CD14-positive monocyte (primary cell): ENCODE measurements at regions not wholly inside any gene's neighbourhood (a gene's known extent, or its start where the extent isn't known, plus 50 kb on each side); places are given as distances from the start of the nearest gene placed in this dataset.

Source experiments
- DNase-seq, 3 donors: peaks; one replicate each; pipeline ENCODE4 v3.0.0-alpha.2; 2011 to 2022
- H2AFZ ChIP-seq: 2 replicates; pipeline ENCODE4 v1.6.0; 2012; ENCODE audit warnings: mild to moderate bottlenecking, low read depth, low read length, inconsistent platforms; ENCODE audit not compliant: insufficient read depth, poor library complexity, severe bottlenecking
- H3K27ac ChIP-seq, 2 donors: 1 replicate in 1 of 2; 2 replicates in 1 of 2; pipeline ENCODE4 v1.5.1; 2012 to 2013; ENCODE audit warnings: low read length in 2 of 2, control low read depth in 1 of 2, inconsistent platforms in 1 of 2, low read depth in 1 of 2, mild to moderate bottlenecking in 1 of 2
- H3K27me3 ChIP-seq, 2 donors: one replicate each; pipeline versions ENCODE4 v1.6.0 to v1.6.1; 2011 to 2013; ENCODE audit warnings: low read length in 2 of 2; ENCODE audit not compliant: control insufficient read depth in 2 of 2, insufficient read depth in 2 of 2
- H3K36me3 ChIP-seq, 2 donors: replicated peaks in 1 of 2; 1 replicate in 1 of 2; 2 replicates in 1 of 2; pipeline versions ENCODE4 v1.5.1 to v1.6.1; 2012 to 2013; ENCODE audit warnings: low read length in 2 of 2, control low read depth in 1 of 2, inconsistent platforms in 1 of 2, mild to moderate bottlenecking in 1 of 2; ENCODE audit not compliant: insufficient read depth in 2 of 2, control insufficient read depth in 1 of 2
- H3K4me1 ChIP-seq, 2 donors: 1 replicate in 1 of 2; 2 replicates in 1 of 2; pipeline versions ENCODE4 v1.5.1 to v1.6.1; 2012 to 2013; ENCODE audit warnings: low read length in 2 of 2, control low read depth in 1 of 2, inconsistent platforms in 1 of 2, mild to moderate bottlenecking in 1 of 2, moderate library complexity in 1 of 2; ENCODE audit not compliant: insufficient read depth in 2 of 2, control insufficient read depth in 1 of 2
- H3K4me2 ChIP-seq: replicated peaks from 2 replicates; pipeline ENCODE3; 2012; ENCODE audit warnings: low read length, moderate library complexity, mild to moderate bottlenecking; ENCODE audit not compliant: poor library complexity, severe bottlenecking; ENCODE audit errors: extremely low read depth
- H3K4me3 ChIP-seq, 3 experiments: fragments of 200-600 bp in 1 of 3; sonication (generic) in 1 of 3; replicated peaks in 1 of 3; 1 replicate in 2 of 3; 2 replicates in 1 of 3; pipeline ENCODE4 v1.5.1; 2011 to 2013; ENCODE audit warnings: low read length in 3 of 3, mild to moderate bottlenecking in 3 of 3, control low read depth in 2 of 3, low read depth in 2 of 3, inconsistent platforms in 1 of 3, moderate library complexity in 1 of 3
- H3K79me2 ChIP-seq: 2 replicates; pipeline ENCODE4 v1.6.0; 2012; ENCODE audit warnings: mild to moderate bottlenecking, control low read depth, inconsistent platforms, low read length, moderate library complexity; ENCODE audit not compliant: insufficient read depth
- H3K9ac ChIP-seq: 2 replicates; pipeline ENCODE4 v1.6.0; 2017; ENCODE audit warnings: low read length, mild to moderate bottlenecking; ENCODE audit not compliant: insufficient read depth, poor library complexity, severe bottlenecking
- H3K9me3 ChIP-seq, 2 donors: replicated peaks in 1 of 2; 1 replicate in 1 of 2; 2 replicates in 1 of 2; pipeline versions ENCODE4 v1.5.1 to v1.6.1; 2012 to 2013; ENCODE audit warnings: low read length in 2 of 2, control low read depth in 1 of 2; ENCODE audit not compliant: control insufficient read depth in 1 of 2, insufficient read depth in 1 of 2
- H4K20me1 ChIP-seq: 2 replicates; pipeline ENCODE4 v1.6.0; 2012; ENCODE audit warnings: mild to moderate bottlenecking, low read length, control low read depth, moderate library complexity; ENCODE audit not compliant: insufficient read depth
- H3K27ac Mint-ChIP-seq, 7 donors: one replicate each; pipeline ENCODE4 v1.8.0; 2020; ENCODE audit warnings: mild to moderate bottlenecking in 7 of 7, mixed read lengths in 7 of 7, moderate library complexity in 6 of 7, inconsistent platforms in 2 of 7
- H3K27me3 Mint-ChIP-seq, 3 donors: one replicate each; pipeline ENCODE4 v1.8.0; 2021 to 2022; ENCODE audit warnings: low read depth in 3 of 3, mild to moderate bottlenecking in 3 of 3, mixed read lengths in 3 of 3, moderate library complexity in 3 of 3, inconsistent platforms in 1 of 3
- H3K36me3 Mint-ChIP-seq, 2 donors: one replicate each; pipeline ENCODE4 v1.8.0; 2020; ENCODE audit warnings: mixed read lengths in 2 of 2, inconsistent platforms in 1 of 2, mild to moderate bottlenecking in 1 of 2
- H3K4me1 Mint-ChIP-seq: one replicate; pipeline ENCODE4 v1.8.0; 2020; ENCODE audit warnings: mild to moderate bottlenecking, mixed read lengths
- H3K4me3 Mint-ChIP-seq, 2 donors: one replicate each; pipeline ENCODE4 v1.8.0; 2020; ENCODE audit warnings: mild to moderate bottlenecking in 2 of 2, mixed read lengths in 2 of 2, moderate library complexity in 1 of 2
- H3K9me3 Mint-ChIP-seq, 7 donors: one replicate each; pipeline ENCODE4 v1.8.0; 2020 to 2022; ENCODE audit warnings: mixed read lengths in 7 of 7, mild to moderate bottlenecking in 6 of 7, moderate library complexity in 6 of 7, inconsistent platforms in 2 of 7
- CTCF ChIP-seq: fragments of 200-600 bp; IDR thresholded peaks from one replicate; pipeline ENCODE4 v1.8.0; 2022; ENCODE audit warnings: antibody characterized with exemption, mild to moderate bottlenecking
- WGBS: methylation state at CpG from one replicate; pipeline ENCODE4 v1.1.5; 2013; ENCODE audit warnings: missing lambda C conversion rate; ENCODE audit not compliant: insufficient coverage; 5-methylcytosine and 5-hydroxymethylcytosine counted together
- intact Hi-C, 2 donors: fragments of 100-400 bp; cut with micrococcal nuclease; formaldehyde crosslinking; loops; one replicate each; pipeline versions ENCODE4 v1.15.0 to v1.15.1; 2023

GRCh38 chr7:26989897-26990670 lies 105.7 kb downstream of the HOXA1 start:
- no peak overlapping the region for H3K27ac ChIP-seq
- H3K4me1 ChIP-seq: no peaks in the 10 kb centered on the region
- no peaks in the 10 kb centered on the region for H4K20me1 ChIP-seq
- H3K4me1 Mint-ChIP-seq: no peaks in the 10 kb centered on the region
- no CpG with 5 or more reads among the region's 3 CpGs for WGBS
- no peak overlapping the region for H3K4me3 ChIP-seq
- no peak overlapping the region for H3K4me2 ChIP-seq
- no peak overlapping the region for H3K9ac ChIP-seq
- no peaks in the 10 kb centered on the region for H3K27me3 ChIP-seq
- no peak overlapping the region for H3K27ac Mint-ChIP-seq
- H3K9me3 ChIP-seq: no peaks in the 10 kb centered on the region
- H3K36me3 Mint-ChIP-seq: no peaks in the 10 kb centered on the region
- intact Hi-C loops: no loop called here
- no peak overlapping the region for H3K4me3 Mint-ChIP-seq
- TF ChIP-seq CTCF: no peak
- no peaks in the 10 kb centered on the region for H3K36me3 ChIP-seq
- H3K27me3 Mint-ChIP-seq: peaks cover 0 to 5% (median 4%) of the 10 kb centered on the region in 3 donors
- no peak for DNase-seq
- no peaks in the 10 kb centered on the region for H3K79me2 ChIP-seq
- peaks cover 0 to 2% (median 0%) of the 10 kb centered on the region in 7 donors for H3K9me3 Mint-ChIP-seq
- H2AFZ ChIP-seq: no peak overlapping the region

GRCh38 chr7:26988836-26989374 lies 106.9 kb downstream of the HOXA1 start:
- H2AFZ ChIP-seq: no peak overlapping the region
- Mint-ChIP-seq H3K4me1 (no peaks in the 10 kb centered on the region), H3K27me3 (peaks cover 0 to 5% (median 4%) of the 10 kb centered on the region in 3 donors), H3K27ac (no peak overlapping the region), H3K4me3 (no peak overlapping the region), H3K36me3 (no peaks in the 10 kb centered on the region), H3K9me3 (peaks cover 0 to 2% (median 0%) of the 10 kb centered on the region in 7 donors)
- H3K79me2 ChIP-seq: no peaks in the 10 kb centered on the region
- no peaks in the 10 kb centered on the region for H3K36me3 ChIP-seq
- 93% methylated on average over 2 of the region's 9 CpGs for WGBS
- intact Hi-C loops: no loop called here
- no peak for TF ChIP-seq CTCF
- no peaks in the 10 kb centered on the region for H4K20me1 ChIP-seq
- DNase-seq: no peak
- no peaks in the 10 kb centered on the region for H3K4me1 ChIP-seq
- H3K4me2 ChIP-seq: no peak overlapping the region
- no peak overlapping the region for H3K9ac ChIP-seq
- H3K27ac ChIP-seq: no peak overlapping the region
- H3K9me3 ChIP-seq: no peaks in the 10 kb centered on the region
- H3K4me3 ChIP-seq: no peak overlapping the region
- H3K27me3 ChIP-seq: no peaks in the 10 kb centered on the region
